ENCODE measurements at regions not wholly inside any gene's neighbourhood (a gene's known extent, or its start where the extent isn't known, plus 50 kb on each side); places are given as distances from the start of the nearest gene placed in this dataset.

DNA sequence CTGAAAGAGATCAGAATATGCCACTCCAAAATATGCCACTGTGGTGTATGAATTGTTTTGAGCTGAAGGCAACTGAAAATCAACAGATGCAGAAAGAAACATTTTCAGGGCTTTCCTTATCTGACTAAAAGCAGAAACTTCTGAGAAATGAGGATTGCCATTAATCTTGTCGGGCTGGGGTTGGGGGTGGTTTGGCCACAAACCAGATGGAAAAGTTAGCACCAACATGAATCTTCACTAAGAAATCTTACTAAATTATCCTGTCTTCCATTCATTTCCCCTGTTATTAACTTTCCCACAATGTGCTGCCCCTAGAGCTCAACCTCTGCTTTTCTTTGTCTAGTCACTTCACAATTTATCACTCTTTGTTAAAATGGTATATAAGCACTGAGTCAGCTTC is 229.9 kb upstream of the GADL1 start:
- TF ChIP-seq, protein P1, sequence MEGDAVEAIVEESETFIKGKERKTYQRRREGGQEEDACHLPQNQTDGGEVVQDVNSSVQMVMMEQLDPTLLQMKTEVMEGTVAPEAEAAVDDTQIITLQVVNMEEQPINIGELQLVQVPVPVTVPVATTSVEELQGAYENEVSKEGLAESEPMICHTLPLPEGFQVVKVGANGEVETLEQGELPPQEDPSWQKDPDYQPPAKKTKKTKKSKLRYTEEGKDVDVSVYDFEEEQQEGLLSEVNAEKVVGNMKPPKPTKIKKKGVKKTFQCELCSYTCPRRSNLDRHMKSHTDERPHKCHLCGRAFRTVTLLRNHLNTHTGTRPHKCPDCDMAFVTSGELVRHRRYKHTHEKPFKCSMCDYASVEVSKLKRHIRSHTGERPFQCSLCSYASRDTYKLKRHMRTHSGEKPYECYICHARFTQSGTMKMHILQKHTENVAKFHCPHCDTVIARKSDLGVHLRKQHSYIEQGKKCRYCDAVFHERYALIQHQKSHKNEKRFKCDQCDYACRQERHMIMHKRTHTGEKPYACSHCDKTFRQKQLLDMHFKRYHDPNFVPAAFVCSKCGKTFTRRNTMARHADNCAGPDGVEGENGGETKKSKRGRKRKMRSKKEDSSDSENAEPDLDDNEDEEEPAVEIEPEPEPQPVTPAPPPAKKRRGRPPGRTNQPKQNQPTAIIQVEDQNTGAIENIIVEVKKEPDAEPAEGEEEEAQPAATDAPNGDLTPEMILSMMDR (IDR thresholded peaks at IDR 0.05; ENCODE audit: poor library complexity): no peak
- no peak for TF ChIP-seq EZH2phosphoT487 (IDR thresholded peaks at IDR 0.05; ENCODE audit: low read depth, severe bottlenecking, unreplicated experiment)
